Common myeloid progenitor, CD34-positive (primary cell): ENCODE measurements at regions not wholly inside any gene's neighbourhood (a gene's known extent, or its start where the extent isn't known, plus 50 kb on each side); places are given as distances from the start of the nearest gene placed in this dataset.

Experiments used
- CTCF ChIA-PET: fragments of 350-600 bp; sonication (Branson Sonifier 250); formaldehyde crosslinking; loops from one replicate; lab custom pipeline; 2021; ENCODE audit warnings: antibody characterized with exemption; lab: Charles Lee
- POLR2A ChIA-PET: fragments of 350-600 bp; sonication (Branson Sonifier 250); formaldehyde crosslinking; loops from one replicate; lab custom pipeline; 2021; ENCODE audit warnings: antibody characterized with exemption; lab: Charles Lee
- DNase-seq, 3 donors: peaks; one replicate each; pipeline versions ENCODE4 v3.0.0 to v3.0.0-alpha.2; 2013
- H3K27ac ChIP-seq, 2 experiments: 1 replicate in 1 of 2; 2 replicates in 1 of 2; pipeline ENCODE4 v1.7.0; 2013; ENCODE audit warnings: inconsistent platforms in 2 of 2, low read length in 2 of 2, mild to moderate bottlenecking in 2 of 2, low read depth in 1 of 2, moderate library complexity in 1 of 2; ENCODE audit not compliant: severe bottlenecking in 2 of 2, insufficient read depth in 1 of 2, poor library complexity in 1 of 2
- H3K27me3 ChIP-seq, 5 experiments: replicated peaks in 2 of 5; 1 replicate in 3 of 5; 2 replicates in 2 of 5; pipeline versions ENCODE4 v1.6.1 to v1.7.0; 2013; ENCODE audit warnings: low read length in 4 of 5, mild to moderate bottlenecking in 2 of 5, moderate library complexity in 2 of 5, inconsistent platforms in 1 of 5; ENCODE audit not compliant: insufficient read depth in 5 of 5, control insufficient read depth in 4 of 5
- H3K36me3 ChIP-seq, 4 experiments: 1 replicate in 2 of 4; 2 replicates in 2 of 4; pipeline versions ENCODE4 v1.6.1 to v1.7.0; 2013; ENCODE audit warnings: low read length in 3 of 4, control low read depth in 1 of 4, mild to moderate bottlenecking in 1 of 4; ENCODE audit not compliant: control insufficient read depth in 4 of 4, insufficient read depth in 4 of 4
- H3K4me1 ChIP-seq, 4 experiments: 1 replicate in 3 of 4; 2 replicates in 1 of 4; pipeline versions ENCODE4 v1.6.1 to v1.7.1; 2013; ENCODE audit warnings: low read length in 3 of 4, mild to moderate bottlenecking in 3 of 4, control low read depth in 1 of 4, inconsistent platforms in 1 of 4, moderate library complexity in 1 of 4; ENCODE audit not compliant: control insufficient read depth in 4 of 4, insufficient read depth in 4 of 4; ENCODE audit errors: control extremely low read depth in 1 of 4
- H3K4me3 ChIP-seq, 7 experiments: 1 replicate in 4 of 7; 2 replicates in 3 of 7; pipeline versions ENCODE4 v1.5.1 to v1.7.0; 2013; ENCODE audit warnings: mild to moderate bottlenecking in 7 of 7, low read length in 6 of 7, moderate library complexity in 6 of 7, inconsistent platforms in 2 of 7, low read depth in 2 of 7, control low read depth in 1 of 7; ENCODE audit not compliant: insufficient read depth in 4 of 7, control insufficient read depth in 1 of 7; ENCODE audit errors: extremely low read depth in 1 of 7
- H3K9me3 ChIP-seq, 5 experiments: 1 replicate in 4 of 5; 2 replicates in 1 of 5; pipeline versions ENCODE4 v1.6.1 to v1.7.1; 2013; ENCODE audit warnings: low read length in 4 of 5, mild to moderate bottlenecking in 2 of 5, inconsistent platforms in 1 of 5, low read depth in 1 of 5, moderate library complexity in 1 of 5; ENCODE audit not compliant: control insufficient read depth in 4 of 5, insufficient read depth in 2 of 5; ENCODE audit errors: control extremely low read depth in 1 of 5
- WGBS: methylation state at CpG from one replicate; pipeline ENCODE4 v1.1.5; 2013; ENCODE audit not compliant: insufficient coverage; 5-methylcytosine and 5-hydroxymethylcytosine counted together

DNA sequence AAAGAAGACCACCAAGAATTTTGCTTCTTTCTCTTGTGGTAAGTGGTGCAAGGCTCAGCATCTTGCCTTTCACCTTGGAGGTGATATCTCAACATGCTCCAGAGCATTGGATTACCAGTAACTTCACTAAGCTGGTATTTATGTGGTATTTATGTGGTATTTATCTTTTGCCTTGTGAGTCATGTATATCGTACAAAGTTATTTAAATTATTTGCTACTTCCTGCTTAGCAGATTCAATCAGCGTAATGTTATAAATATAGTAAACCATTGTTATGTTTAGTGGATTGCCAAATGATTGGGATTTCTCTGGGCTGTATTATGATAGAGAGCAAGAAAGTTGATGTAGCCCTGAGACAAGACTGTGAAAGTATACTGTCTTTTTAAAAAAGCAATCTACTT is 366.4 kb downstream of the IPO8 start:
- no peak overlapping the region for H3K27ac ChIP-seq
- no peak overlapping the region for H3K4me3 ChIP-seq
- POLR2A ChIA-PET = no interaction called here
- CTCF ChIA-PET = interaction anchor here (1.7 kb wide), 1 partner anchor 12 kb away, joined by 3 read pairs; no protein-coding TSS in a partner anchor
- WGBS = no CpG with 5 or more reads among the region's 2 CpGs
- H3K36me3 ChIP-seq = no peaks in the 10 kb centered on the region
- no peaks in the 10 kb centered on the region for H3K4me1 ChIP-seq
- no peak for DNase-seq
- no peaks in the 10 kb centered on the region for H3K27me3 ChIP-seq
- peaks cover 0 to 4% (median 0%) of the 10 kb centered on the region in 5 experiments for H3K9me3 ChIP-seq

DNA sequence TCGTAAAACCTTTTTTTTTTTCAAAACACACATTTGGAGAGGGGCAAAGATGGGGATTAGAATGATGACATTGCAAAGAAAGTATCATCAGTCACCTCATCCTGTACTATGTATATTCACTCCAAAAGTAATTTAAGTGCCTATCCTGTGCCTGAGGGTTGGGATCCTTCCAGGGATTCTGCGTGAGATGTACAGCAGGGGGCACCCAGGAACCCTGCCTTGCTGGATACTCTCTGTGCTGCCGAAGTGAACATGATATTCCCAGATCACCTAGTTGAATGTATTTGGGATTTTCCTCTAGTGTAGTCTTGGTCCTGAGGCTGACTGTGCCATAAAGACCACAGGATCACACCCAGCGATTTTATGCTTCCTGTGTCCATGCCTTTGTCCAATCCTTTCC is 372.7 kb downstream of the IPO8 start:
- H3K27me3 ChIP-seq = no peaks in the 10 kb centered on the region
- no peak overlapping the region for H3K27ac ChIP-seq
- peaks cover 0 to 4% (median 0%) of the 10 kb centered on the region in 5 experiments for H3K9me3 ChIP-seq
- H3K36me3 ChIP-seq = no peaks in the 10 kb centered on the region
- ChIA-PET POLR2A (no interaction called here), CTCF (no interaction called here)
- H3K4me1 ChIP-seq = no peaks in the 10 kb centered on the region
- 100% methylated on average over 1 of the region's 4 CpGs for WGBS
- no peak for DNase-seq
- H3K4me3 ChIP-seq = no peak overlapping the region

DNA sequence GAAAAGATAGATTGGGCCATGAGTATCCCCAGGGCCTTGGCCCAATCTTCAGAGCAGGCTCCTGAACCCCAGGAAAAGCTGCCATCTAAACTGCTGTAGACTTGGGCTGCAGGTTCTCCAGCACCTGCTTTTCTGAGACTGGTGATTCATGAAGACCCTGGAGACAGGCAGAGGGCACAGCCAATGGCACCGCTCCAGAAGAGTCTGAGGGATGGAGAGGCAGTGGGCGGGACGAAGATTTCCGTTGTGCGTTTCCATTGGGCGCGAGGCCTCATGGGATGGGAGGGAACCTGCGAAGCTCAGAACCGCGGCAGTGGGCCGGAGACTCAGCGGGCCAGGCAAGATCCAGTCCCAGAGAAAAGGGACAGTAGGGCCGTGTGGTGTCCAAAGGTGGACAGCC is 375.1 kb downstream of the IPO8 start:
- no peak overlapping the region for H3K4me3 ChIP-seq
- ChIA-PET POLR2A (no interaction called here), CTCF (no interaction called here)
- H3K27ac ChIP-seq = no peak overlapping the region
- DNase-seq = no peak
- peaks cover 0 to 4% (median 0%) of the 10 kb centered on the region in 5 experiments for H3K9me3 ChIP-seq
- no peaks in the 10 kb centered on the region for H3K4me1 ChIP-seq
- H3K27me3 ChIP-seq = no peaks in the 10 kb centered on the region
- over 99% methylated on average over 12 of the region's 13 CpGs for WGBS
- no peaks in the 10 kb centered on the region for H3K36me3 ChIP-seq

DNA sequence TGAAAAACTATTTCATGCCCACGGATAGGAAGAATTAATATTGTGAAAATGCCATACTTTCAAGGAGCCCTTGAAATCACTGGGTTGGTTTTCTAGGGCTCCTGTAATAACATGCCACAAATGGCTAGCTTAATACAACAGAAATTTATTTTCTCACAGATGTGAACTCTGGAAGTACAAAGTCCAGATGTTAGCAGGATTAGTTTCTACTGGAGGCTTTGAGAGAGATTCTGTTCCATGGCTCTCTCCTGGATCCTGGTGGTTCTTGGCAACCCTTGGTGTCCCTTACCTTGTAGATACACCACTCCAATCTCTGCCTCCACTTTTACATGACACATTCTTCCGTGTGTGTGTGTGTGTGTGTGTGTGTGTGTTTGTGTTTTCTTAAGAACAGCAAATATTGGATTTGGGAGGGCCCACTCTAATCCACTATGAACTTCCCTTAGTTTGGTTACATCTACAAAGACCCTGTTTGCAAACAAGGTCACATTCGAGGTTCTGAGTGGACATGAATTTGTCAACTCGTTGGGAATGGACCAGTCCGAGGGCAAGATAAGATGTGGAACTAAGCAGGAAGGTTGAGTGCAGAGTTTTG is 381.1 kb downstream of the IPO8 start:
- peaks cover 0 to 2% (median 0%) of the 10 kb centered on the region in 5 experiments for H3K9me3 ChIP-seq
- 50% methylated on average over 2 of the region's 5 CpGs for WGBS
- H3K27ac ChIP-seq = no peak overlapping the region
- H3K36me3 ChIP-seq = no peaks in the 10 kb centered on the region
- no peaks in the 10 kb centered on the region for H3K27me3 ChIP-seq
- H3K4me1 ChIP-seq = no peaks in the 10 kb centered on the region
- ChIA-PET POLR2A (no interaction called here), CTCF (no interaction called here)
- DNase-seq = no peak
- H3K4me3 ChIP-seq = no peak overlapping the region

DNA sequence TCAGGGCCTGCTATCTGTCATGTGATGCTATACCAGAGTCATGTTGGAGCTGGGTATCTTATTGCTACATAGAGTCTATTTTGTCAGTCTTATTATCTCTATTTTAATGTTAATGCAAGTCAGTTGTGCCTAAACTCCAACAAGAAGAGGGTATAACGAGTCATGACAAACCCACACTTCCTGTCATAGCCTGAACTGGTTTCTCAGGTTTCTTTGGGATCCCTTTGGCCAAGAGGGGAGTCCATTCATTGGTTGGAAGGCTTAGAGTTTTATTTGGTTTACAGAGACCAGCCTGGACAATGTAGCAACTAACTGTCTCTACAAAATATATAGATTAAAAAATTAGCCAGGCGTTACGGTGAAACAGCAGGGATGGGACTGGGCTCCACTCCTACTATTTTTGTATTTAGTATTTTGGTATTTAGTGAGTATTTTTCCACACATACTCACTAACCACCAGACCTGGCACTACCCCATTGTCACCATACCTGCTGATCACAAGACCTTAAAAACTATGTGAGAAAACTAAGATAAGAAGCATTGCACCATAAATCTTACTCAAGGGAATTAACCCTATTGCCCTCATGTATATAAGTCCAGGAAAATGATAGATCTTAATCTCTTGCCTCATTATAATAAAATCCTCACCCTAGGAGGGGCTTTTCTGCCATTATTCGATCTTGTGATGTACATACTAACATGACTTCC is 387.5 kb downstream of the IPO8 start:
- ChIA-PET POLR2A (no interaction called here), CTCF (no interaction called here)
- Histone ChIP-seq H3K4me1 (no peaks in the 10 kb centered on the region), H3K36me3 (no peaks in the 10 kb centered on the region), H3K4me3 (no peak overlapping the region), H3K27me3 (no peaks in the 10 kb centered on the region), H3K9me3 (no peaks in the 10 kb centered on the region), H3K27ac (no peak overlapping the region)
- DNase-seq = no peak
- WGBS = 0% methylated on average over 1 of the region's 4 CpGs

DNA sequence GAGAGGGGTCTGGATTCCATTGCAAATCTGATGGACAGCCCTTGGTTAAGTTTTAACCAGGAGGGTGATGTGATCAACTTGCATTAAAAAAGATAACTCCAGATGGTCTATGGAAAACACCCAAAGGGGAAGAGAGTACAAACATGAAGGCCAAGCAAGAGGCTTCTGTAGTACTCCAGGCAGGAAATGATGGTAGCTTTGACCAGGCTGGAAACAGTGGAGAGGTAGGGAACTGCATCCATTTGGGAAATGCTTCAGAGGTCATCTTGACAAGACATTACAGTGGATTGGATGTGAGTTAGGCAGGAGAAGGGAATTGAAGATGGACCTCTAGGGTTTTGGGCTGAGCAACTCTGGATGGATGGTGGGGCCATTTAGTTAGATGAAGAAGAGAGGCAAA is 391.1 kb downstream of the IPO8 start:
- CTCF ChIA-PET = no interaction called here
- Histone ChIP-seq H3K36me3 (no peaks in the 10 kb centered on the region), H3K4me1 (no peaks in the 10 kb centered on the region), H3K4me3 (no peak overlapping the region), H3K27me3 (no peaks in the 10 kb centered on the region), H3K27ac (no peak overlapping the region), H3K9me3 (no peaks in the 10 kb centered on the region)
- POLR2A ChIA-PET = no interaction called here
- no peak for DNase-seq

DNA sequence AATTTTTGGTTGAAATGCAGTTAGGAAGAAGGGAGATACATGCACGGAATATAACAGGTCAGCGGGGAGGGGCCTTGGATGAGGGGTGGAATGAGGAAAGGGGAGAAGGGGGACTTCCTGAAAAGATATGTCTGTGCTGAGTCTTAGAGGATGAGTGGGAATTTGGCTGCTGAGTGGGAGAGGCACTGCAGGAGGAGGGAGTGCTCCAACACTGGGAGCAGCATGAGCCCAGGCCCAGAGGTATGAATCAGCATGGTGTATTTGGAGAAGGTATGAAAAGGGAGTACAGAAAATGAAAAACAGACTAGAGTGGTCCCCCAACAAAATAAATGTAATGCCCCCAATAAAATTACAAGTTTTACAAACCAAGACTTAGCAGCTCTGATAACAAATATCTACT is 394.4 kb downstream of the IPO8 start:
- DNase-seq = no peak
- WGBS = 100% methylated on average over 2 of the region's 2 CpGs
- H3K27me3 ChIP-seq = no peaks in the 10 kb centered on the region
- ChIA-PET CTCF (no interaction called here), POLR2A (no interaction called here)
- no peaks in the 10 kb centered on the region for H3K9me3 ChIP-seq
- H3K4me3 ChIP-seq = no peak overlapping the region
- no peaks in the 10 kb centered on the region for H3K36me3 ChIP-seq
- H3K27ac ChIP-seq = no peak overlapping the region
- no peaks in the 10 kb centered on the region for H3K4me1 ChIP-seq
